Panc1 (cell line): ENCODE measurements at regions not wholly inside any gene's neighbourhood (a gene's known extent, or its start where the extent isn't known, plus 50 kb on each side); places are given as distances from the start of the nearest gene placed in this dataset.

Source experiments
- ATAC-seq: fragments of 200-7000 bp; cut with Tn5 transposase; 2 replicates; pipeline ENCODE4 v1.9.1; 2020; ENCODE audit warnings: mild to moderate bottlenecking, moderate library complexity
- BruUV-seq: library from RNA; stranded (reverse); fragments of 400-500 nt; replicated peaks from 2 replicates; lab custom pipeline; 2021; lab: Mats Ljungman, UMichigan
- CTCF ChIA-PET: fragments of 300-600 bp; sonication (Branson Sonifier 250); formaldehyde crosslinking; loops from one replicate; lab custom pipeline; 2022; ENCODE audit warnings: antibody characterized with exemption; lab: Charles Lee
- POLR2A ChIA-PET: fragments of 300-600 bp; sonication (Branson Sonifier 250); formaldehyde crosslinking; loops from one replicate; lab custom pipeline; 2022; ENCODE audit warnings: antibody characterized with exemption; lab: Charles Lee
- DNase-seq: peaks from one replicate; pipeline ENCODE4 v3.0.0-alpha.2; 2010; ENCODE audit warnings: low read depth, low spot score
- H3K27ac ChIP-seq: 2 replicates; pipeline ENCODE4 v1.5.1; 2011; ENCODE audit warnings: mild to moderate bottlenecking, low read length, inconsistent platforms
- H3K27me3 ChIP-seq: fragments of 200-500 bp; sonication (Bioruptor generic); 2 replicates; pipeline ENCODE4 v1.6.0; 2014; ENCODE audit warnings: low read length, inconsistent platforms; ENCODE audit not compliant: control insufficient read depth, insufficient read depth
- H3K36me3 ChIP-seq: fragments of 200-500 bp; sonication (Bioruptor generic); 2 replicates; pipeline ENCODE4 v1.5.1; 2014; ENCODE audit warnings: inconsistent platforms, mild to moderate bottlenecking, low read length, moderate library complexity; ENCODE audit not compliant: control insufficient read depth, insufficient read depth
- H3K4me1 ChIP-seq: 2 replicates; pipeline ENCODE4 v1.5.1; 2011; ENCODE audit warnings: inconsistent platforms, mild to moderate bottlenecking, low read length, moderate library complexity; ENCODE audit not compliant: control insufficient read depth, insufficient read depth
- H3K4me3 ChIP-seq, 2 experiments: 2 replicates each; pipeline ENCODE4 v1.5.1; 2011 to 2012; ENCODE audit warnings: low read depth in 2 of 2, low read length in 2 of 2, mild to moderate bottlenecking in 2 of 2, inconsistent platforms in 1 of 2, moderate library complexity in 1 of 2
- H3K9me3 ChIP-seq: fragments of 200-500 bp; sonication (Bioruptor generic); 2 replicates; pipeline ENCODE4 v1.5.1; 2014; ENCODE audit warnings: low read depth, mild to moderate bottlenecking, inconsistent platforms, low read length, moderate library complexity; ENCODE audit not compliant: control insufficient read depth, insufficient read depth
- POLR2AphosphoS5 ChIP-seq: IDR thresholded peaks from 2 replicates; pipeline ENCODE4 v1.6.1; 2012; ENCODE audit warnings: mild to moderate bottlenecking, low read depth, low read length, moderate library complexity
- SIN3A ChIP-seq: IDR thresholded peaks from 2 replicates; pipeline ENCODE4 v1.6.1; 2012; ENCODE audit warnings: low read depth, mild to moderate bottlenecking, low read length, moderate library complexity, borderline replicate concordance; ENCODE audit not compliant: insufficient read depth
- TCF7L2 ChIP-seq: IDR thresholded peaks from 2 replicates; pipeline ENCODE4 v1.6.1; 2011; ENCODE audit warnings: mild to moderate bottlenecking, low read depth, low read length, inconsistent platforms
- in situ Hi-C: cut with HindIII; loops from 2 replicates; pipeline ENCODE4 v1.10.0; 2016; ENCODE audit warnings: low sequenced_read_pairs, low pct_unique_long_range_greater_than_20kb
- intact Hi-C: fragments of 100-400 bp; cut with micrococcal nuclease; formaldehyde crosslinking; loops from one replicate; pipeline ENCODE4 v1.10.0; 2022; ENCODE audit not compliant: unreplicated experiment
- TF ChIP-seq, protein P1 (sequence below): fragments of 450-650 bp; IDR thresholded peaks from 2 replicates; pipeline ENCODE4 v1.5.1; 2017; ENCODE audit warnings: mild to moderate bottlenecking
- TF ChIP-seq, protein P2 (sequence below), 2 experiments: IDR thresholded peaks; 2 replicates each; pipeline ENCODE4 v1.6.1; 2011 to 2012; ENCODE audit warnings: low read depth in 2 of 2, control low read depth in 1 of 2, low read length in 1 of 2, mild to moderate bottlenecking in 1 of 2, moderate library complexity in 1 of 2; ENCODE audit not compliant: insufficient read depth in 1 of 2

DNA sequence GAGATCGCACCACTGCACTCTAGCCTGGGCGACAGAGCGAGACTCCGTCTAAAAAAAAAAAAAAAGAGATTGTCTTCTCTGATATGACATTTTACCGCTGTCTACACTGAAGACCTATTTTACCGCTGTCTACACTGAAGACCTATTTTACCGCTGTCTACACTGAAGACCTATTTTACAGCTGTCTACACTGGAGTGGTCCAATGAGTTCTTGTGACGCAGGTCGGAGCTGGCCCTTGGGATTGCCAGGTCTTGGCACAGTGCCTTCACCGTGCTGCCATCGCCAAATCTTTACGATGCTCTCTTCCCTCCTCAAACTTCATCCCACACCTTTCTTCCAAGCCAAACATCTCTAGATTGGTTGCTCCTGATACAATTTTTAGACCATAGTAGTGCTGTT lies 183.1 kb upstream of the FAT1 start:
- H3K27me3 ChIP-seq: no peaks in the 10 kb centered on the region
- BruUV-seq: no TSS peak
- ATAC-seq: no peak
- H3K9me3 ChIP-seq: no peaks in the 10 kb centered on the region
- no peak overlapping the region for H3K4me3 ChIP-seq
- in situ Hi-C loops (no loop called here), intact Hi-C loops (no loop called here)
- no peaks in the 10 kb centered on the region; the same call in 1 of the 2 replicates for H3K36me3 ChIP-seq
- DNase-seq: no peak
- ChIA-PET CTCF (no interaction called here), POLR2A (no interaction called here)
- TF ChIP-seq, protein P1, sequence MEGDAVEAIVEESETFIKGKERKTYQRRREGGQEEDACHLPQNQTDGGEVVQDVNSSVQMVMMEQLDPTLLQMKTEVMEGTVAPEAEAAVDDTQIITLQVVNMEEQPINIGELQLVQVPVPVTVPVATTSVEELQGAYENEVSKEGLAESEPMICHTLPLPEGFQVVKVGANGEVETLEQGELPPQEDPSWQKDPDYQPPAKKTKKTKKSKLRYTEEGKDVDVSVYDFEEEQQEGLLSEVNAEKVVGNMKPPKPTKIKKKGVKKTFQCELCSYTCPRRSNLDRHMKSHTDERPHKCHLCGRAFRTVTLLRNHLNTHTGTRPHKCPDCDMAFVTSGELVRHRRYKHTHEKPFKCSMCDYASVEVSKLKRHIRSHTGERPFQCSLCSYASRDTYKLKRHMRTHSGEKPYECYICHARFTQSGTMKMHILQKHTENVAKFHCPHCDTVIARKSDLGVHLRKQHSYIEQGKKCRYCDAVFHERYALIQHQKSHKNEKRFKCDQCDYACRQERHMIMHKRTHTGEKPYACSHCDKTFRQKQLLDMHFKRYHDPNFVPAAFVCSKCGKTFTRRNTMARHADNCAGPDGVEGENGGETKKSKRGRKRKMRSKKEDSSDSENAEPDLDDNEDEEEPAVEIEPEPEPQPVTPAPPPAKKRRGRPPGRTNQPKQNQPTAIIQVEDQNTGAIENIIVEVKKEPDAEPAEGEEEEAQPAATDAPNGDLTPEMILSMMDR: no peak
- no peak overlapping the region for H3K27ac ChIP-seq
- H3K4me1 ChIP-seq: peaks cover 4% of the 10 kb centered on the region

- Histone ChIP-seq H3K27me3 (no peaks in the 10 kb centered on the region), H3K27ac (no peak overlapping the region), H3K36me3 (no peaks in the 10 kb centered on the region; the same call in 1 of the 2 replicates), H3K9me3 (no peaks in the 10 kb centered on the region), H3K4me1 (no peaks in the 10 kb centered on the region), H3K4me3 (no peak overlapping the region)
- in situ Hi-C loops (no loop called here), intact Hi-C loops (no loop called here)
- ATAC-seq (no peak), DNase-seq (no peak)
- TF ChIP-seq TCF7L2 (no peak), SIN3A (no peak), POLR2AphosphoS5 (no peak)
- TF ChIP-seq, protein P2, sequence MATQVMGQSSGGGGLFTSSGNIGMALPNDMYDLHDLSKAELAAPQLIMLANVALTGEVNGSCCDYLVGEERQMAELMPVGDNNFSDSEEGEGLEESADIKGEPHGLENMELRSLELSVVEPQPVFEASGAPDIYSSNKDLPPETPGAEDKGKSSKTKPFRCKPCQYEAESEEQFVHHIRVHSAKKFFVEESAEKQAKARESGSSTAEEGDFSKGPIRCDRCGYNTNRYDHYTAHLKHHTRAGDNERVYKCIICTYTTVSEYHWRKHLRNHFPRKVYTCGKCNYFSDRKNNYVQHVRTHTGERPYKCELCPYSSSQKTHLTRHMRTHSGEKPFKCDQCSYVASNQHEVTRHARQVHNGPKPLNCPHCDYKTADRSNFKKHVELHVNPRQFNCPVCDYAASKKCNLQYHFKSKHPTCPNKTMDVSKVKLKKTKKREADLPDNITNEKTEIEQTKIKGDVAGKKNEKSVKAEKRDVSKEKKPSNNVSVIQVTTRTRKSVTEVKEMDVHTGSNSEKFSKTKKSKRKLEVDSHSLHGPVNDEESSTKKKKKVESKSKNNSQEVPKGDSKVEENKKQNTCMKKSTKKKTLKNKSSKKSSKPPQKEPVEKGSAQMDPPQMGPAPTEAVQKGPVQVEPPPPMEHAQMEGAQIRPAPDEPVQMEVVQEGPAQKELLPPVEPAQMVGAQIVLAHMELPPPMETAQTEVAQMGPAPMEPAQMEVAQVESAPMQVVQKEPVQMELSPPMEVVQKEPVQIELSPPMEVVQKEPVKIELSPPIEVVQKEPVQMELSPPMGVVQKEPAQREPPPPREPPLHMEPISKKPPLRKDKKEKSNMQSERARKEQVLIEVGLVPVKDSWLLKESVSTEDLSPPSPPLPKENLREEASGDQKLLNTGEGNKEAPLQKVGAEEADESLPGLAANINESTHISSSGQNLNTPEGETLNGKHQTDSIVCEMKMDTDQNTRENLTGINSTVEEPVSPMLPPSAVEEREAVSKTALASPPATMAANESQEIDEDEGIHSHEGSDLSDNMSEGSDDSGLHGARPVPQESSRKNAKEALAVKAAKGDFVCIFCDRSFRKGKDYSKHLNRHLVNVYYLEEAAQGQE (IDR thresholded peaks at IDR 0.05; ENCODE audit: insufficient read depth in 1 of 2, low read depth in 2 of 2, low read length in 1 of 2): no peak
- TF ChIP-seq, protein P1: no peak
- CTCF ChIA-PET: no interaction called here
- no TSS peak for BruUV-seq
- POLR2A ChIA-PET: no interaction called here
Observed at GRCh38 chr4:186910385-186910784, 186.7 kb upstream of the FAT1 start.

- Histone ChIP-seq H3K4me3 (no peak overlapping the region), H3K36me3 (no peaks in the 10 kb centered on the region; the same call in 1 of the 2 replicates), H3K4me1 (no peaks in the 10 kb centered on the region), H3K27ac (no peak overlapping the region), H3K9me3 (no peaks in the 10 kb centered on the region), H3K27me3 (no peaks in the 10 kb centered on the region)
- BruUV-seq: no TSS peak
- ChIA-PET CTCF (no interaction called here), POLR2A (no interaction called here)
- no peak for DNase-seq
- no peak for ATAC-seq
- intact Hi-C loops: no loop called here
- in situ Hi-C loops: no loop called here
- no peak for TF ChIP-seq POLR2AphosphoS5
- TF ChIP-seq, protein P2 (IDR thresholded peaks at IDR 0.05; ENCODE audit: insufficient read depth in 1 of 2, low read depth in 2 of 2, low read length in 1 of 2): no peak
- no peak for TF ChIP-seq SIN3A
Observed at GRCh38 chr4:186912606-186913005, 188.9 kb upstream of the FAT1 start.
